Neural progenitor cell (in vitro differentiated cells): ENCODE measurements at regions not wholly inside any gene's neighbourhood (a gene's known extent, or its start where the extent isn't known, plus 50 kb on each side); places are given as distances from the start of the nearest gene placed in this dataset.

Experiments
- CTCF ChIP-seq: fragments of 200-600 bp; sonication (generic); IDR thresholded peaks from 2 replicates; pipeline ENCODE4 v1.5.1; 2017; ENCODE audit warnings: antibody characterized with exemption, mild to moderate bottlenecking
- EZH2 ChIP-seq: fragments of 200-600 bp; sonication (generic); IDR thresholded peaks from 2 replicates; pipeline ENCODE4 v1.6.1; 2017; ENCODE audit warnings: antibody characterized with exemption, mild to moderate bottlenecking, moderate library complexity
- EZH2phosphoT487 ChIP-seq: fragments of 200-600 bp; sonication (generic); IDR thresholded peaks from 2 replicates; pipeline ENCODE4 v1.6.1; 2017; ENCODE audit warnings: antibody characterized with exemption

GRCh38 chrX:39555431-39555830, 542.3 kb downstream of the BCOR start:
- TF ChIP-seq CTCF: no peak
- TF ChIP-seq EZH2phosphoT487: no peak
- TF ChIP-seq EZH2: no peak
